ENCODE measurements at regions not wholly inside any gene's neighbourhood (a gene's known extent, or its start where the extent isn't known, plus 50 kb on each side); places are given as distances from the start of the nearest gene placed in this dataset.

GRCh38 chr5:92594031-92594430 is 987.0 kb downstream of the NR2F1-AS1 start:
- Histone ChIP-seq H3K36me3 (no peaks in the 10 kb centered on the region), H3K27me3 (no peaks in the 10 kb centered on the region), H3K9me3 (no peaks in the 10 kb centered on the region), H3K4me3 (replicated peaks in 1 of 3) (no peak overlapping the region), H3K27ac (no peak overlapping the region), H3K4me1 (no peaks in the 10 kb centered on the region)
- DNase-seq, result no peak
- intact Hi-C loops (cut with DNase I), result no loop called here
- TF ChIP-seq CTCF (IDR thresholded peaks at IDR 0.05) (no peak), POLR2A (IDR thresholded peaks at IDR 0.05) (no peak)

GRCh38 chr5:92588876-92589275 is 992.1 kb downstream of the NR2F1-AS1 start:
- no peak for DNase-seq
- Histone ChIP-seq H3K9me3 (no peaks in the 10 kb centered on the region), H3K27ac (no peak overlapping the region), H3K36me3 (no peaks in the 10 kb centered on the region), H3K4me1 (no peaks in the 10 kb centered on the region), H3K4me3 (replicated peaks in 1 of 3) (no peak overlapping the region), H3K27me3 (no peaks in the 10 kb centered on the region)
- 84 to 89% methylated on average over 1 of the region's 1 CpG for WGBS, 2 donors
- TF ChIP-seq CTCF (IDR thresholded peaks at IDR 0.05) (no peak), POLR2A (IDR thresholded peaks at IDR 0.05) (no peak)
- intact Hi-C loops (cut with DNase I), result no loop called here

- no peak for TF ChIP-seq CTCF (IDR thresholded peaks at IDR 0.05)
- TF ChIP-seq POLR2A (IDR thresholded peaks at IDR 0.05), result no peak
- no peaks in the 10 kb centered on the region for H3K36me3 ChIP-seq
- intact Hi-C loops (cut with DNase I), result no loop called here
- no peaks in the 10 kb centered on the region for H3K4me1 ChIP-seq
- H3K4me3 ChIP-seq (replicated peaks in 1 of 3), result no peak overlapping the region
- H3K27me3 ChIP-seq, result no peaks in the 10 kb centered on the region
- 87 to 93% methylated on average over 3 of the region's 3 CpGs for WGBS, 2 donors
- H3K27ac ChIP-seq, result no peak overlapping the region
- DNase-seq, result no peak
- no peaks in the 10 kb centered on the region for H3K9me3 ChIP-seq
These were observed 999.3 kb downstream of the NR2F1-AS1 start for GRCh38 chr5:92581690-92582089.

- TF ChIP-seq CTCF (IDR thresholded peaks at IDR 0.05) (no peak), POLR2A (IDR thresholded peaks at IDR 0.05) (no peak)
- no peaks in the 10 kb centered on the region for H3K9me3 ChIP-seq
- H3K36me3 ChIP-seq, result no peaks in the 10 kb centered on the region
- no peak overlapping the region for H3K27ac ChIP-seq
- intact Hi-C loops (cut with DNase I), result no loop called here
- DNase-seq, result no peak
- H3K4me1 ChIP-seq, result no peaks in the 10 kb centered on the region
- H3K4me3 ChIP-seq (replicated peaks in 1 of 3), result no peak overlapping the region
- no peaks in the 10 kb centered on the region for H3K27me3 ChIP-seq
These were observed 999.8 kb downstream of the NR2F1-AS1 start for GRCh38 chr5:92581249-92581648.

- H3K27me3 ChIP-seq, result no peaks in the 10 kb centered on the region
- H3K4me3 ChIP-seq (replicated peaks in 1 of 3), result no peak overlapping the region
- H3K4me1 ChIP-seq, result no peaks in the 10 kb centered on the region
- H3K9me3 ChIP-seq, result no peaks in the 10 kb centered on the region
- 93% methylated on average over 2 of the region's 2 CpGs for WGBS, 2 donors
- intact Hi-C loops (cut with DNase I), result no loop called here
- H3K27ac ChIP-seq, result no peak overlapping the region
- H3K36me3 ChIP-seq, result no peaks in the 10 kb centered on the region
- DNase-seq, result no peak
- TF ChIP-seq POLR2A (IDR thresholded peaks at IDR 0.05), result no peak
- no peak for TF ChIP-seq CTCF (IDR thresholded peaks at IDR 0.05)
These were observed 1000.2 kb downstream of the NR2F1-AS1 start for GRCh38 chr5:92580814-92581213.

Measured in thyroid gland (tissue), 4 donors.